Astrocyte of the cerebellum (primary cell): ENCODE measurements at regions not wholly inside any gene's neighbourhood (a gene's known extent, or its start where the extent isn't known, plus 50 kb on each side); places are given as distances from the start of the nearest gene placed in this dataset.

ENCODE experiments used
- DNase-seq: peaks from one replicate; pipeline ENCODE4 v3.0.0-alpha.2; 2011; ENCODE audit warnings: low read depth
- H3K4me3 ChIP-seq: 2 replicates; pipeline ENCODE4 v1.5.1; 2011; ENCODE audit warnings: mild to moderate bottlenecking, low read depth, low read length, moderate library complexity
- in situ Hi-C: cut with HindIII; loops from 2 replicates; pipeline ENCODE4 v1.10.0; 2017; ENCODE audit warnings: low sequenced_read_pairs
- TF ChIP-seq, protein P1 (sequence below): IDR thresholded peaks from 2 replicates; pipeline ENCODE4 v1.5.1; 2012; ENCODE audit warnings: low read length, low read depth, moderate library complexity, mild to moderate bottlenecking; ENCODE audit errors: missing control alignments

DNA sequence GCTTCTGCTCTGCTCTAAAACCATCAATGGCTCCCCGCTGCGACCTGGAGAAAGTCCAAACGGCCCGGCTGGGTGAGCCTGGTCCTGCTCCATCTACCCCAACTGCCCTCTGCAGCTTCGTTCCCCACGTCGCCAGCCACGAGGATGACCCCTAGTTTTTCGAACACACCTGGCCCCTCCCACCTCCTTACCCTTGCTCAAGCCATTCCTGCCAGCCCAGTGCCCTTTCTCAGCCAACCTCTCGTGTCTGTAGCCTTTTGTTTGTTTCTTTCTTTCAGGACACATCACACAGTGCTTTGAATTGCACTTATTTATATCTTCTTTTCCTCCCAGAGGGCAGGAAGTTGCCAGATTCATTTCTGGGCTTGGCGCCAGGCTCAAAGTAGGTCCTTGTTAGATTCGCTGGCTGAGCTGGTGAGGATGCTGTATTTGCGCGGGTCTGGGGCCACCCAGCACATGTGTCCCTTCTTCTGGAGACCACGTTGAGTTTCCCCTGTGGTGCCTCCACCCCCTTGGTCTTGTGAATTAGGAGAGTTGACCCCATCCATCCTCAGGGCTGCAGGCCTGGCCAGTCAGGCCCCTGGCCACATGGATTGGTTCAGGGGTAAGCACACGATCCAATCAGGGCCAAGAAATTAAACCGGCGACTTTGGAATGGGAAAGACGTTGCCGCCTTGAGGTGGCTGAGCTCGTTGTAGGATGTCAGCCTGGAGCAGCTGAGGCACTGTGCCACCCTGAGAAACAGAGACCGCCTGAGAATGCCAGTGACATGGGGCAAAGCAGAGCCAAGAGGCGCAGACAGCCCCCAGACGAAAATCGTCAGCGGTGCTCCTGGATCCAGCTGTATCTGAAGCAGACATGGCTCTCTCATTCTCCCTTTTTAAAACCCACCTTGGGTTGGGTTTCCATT, 156.0 kb downstream of the CEBPB start:
- TF ChIP-seq, protein P1, sequence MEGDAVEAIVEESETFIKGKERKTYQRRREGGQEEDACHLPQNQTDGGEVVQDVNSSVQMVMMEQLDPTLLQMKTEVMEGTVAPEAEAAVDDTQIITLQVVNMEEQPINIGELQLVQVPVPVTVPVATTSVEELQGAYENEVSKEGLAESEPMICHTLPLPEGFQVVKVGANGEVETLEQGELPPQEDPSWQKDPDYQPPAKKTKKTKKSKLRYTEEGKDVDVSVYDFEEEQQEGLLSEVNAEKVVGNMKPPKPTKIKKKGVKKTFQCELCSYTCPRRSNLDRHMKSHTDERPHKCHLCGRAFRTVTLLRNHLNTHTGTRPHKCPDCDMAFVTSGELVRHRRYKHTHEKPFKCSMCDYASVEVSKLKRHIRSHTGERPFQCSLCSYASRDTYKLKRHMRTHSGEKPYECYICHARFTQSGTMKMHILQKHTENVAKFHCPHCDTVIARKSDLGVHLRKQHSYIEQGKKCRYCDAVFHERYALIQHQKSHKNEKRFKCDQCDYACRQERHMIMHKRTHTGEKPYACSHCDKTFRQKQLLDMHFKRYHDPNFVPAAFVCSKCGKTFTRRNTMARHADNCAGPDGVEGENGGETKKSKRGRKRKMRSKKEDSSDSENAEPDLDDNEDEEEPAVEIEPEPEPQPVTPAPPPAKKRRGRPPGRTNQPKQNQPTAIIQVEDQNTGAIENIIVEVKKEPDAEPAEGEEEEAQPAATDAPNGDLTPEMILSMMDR = no peak
- no peak overlapping the region for H3K4me3 ChIP-seq
- in situ Hi-C loops = no loop called here
- DNase-seq = peak; percentile 82

DNA sequence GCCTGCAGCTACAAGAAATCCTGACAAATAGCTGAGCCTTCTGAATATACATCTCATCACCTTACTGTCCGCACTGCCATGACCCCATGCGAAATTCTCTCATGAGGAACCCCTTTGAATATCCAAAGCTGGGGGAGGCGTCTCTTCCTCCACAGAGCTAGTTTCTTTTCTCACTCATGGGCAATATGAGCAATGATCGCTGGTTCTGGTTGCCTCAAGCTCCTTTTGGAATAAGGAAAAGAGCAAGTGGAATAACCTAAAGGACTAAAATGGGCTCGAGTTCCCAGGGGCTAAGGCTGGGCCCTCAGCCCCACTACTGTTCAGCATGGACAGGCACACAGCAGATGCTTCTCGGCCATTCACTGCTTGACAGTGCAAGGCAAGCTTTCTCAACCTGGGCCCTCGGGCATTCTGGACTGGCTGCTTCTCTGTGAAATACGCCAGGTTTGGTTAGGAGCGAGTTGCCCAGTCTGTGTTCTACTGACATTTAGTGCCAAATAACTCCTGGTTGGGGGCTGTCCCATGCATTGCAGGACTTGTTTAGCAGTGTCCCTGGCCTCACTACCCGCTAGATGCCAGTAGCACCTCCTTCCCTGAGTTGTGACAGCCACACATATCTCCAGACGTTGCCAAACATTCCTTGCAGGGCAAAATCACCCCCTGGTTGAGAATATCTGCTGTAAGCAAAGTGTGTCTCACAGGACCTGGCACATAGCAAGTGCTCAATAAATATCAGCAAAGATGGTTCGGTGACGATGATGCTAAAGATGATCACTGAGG, 156.8 kb downstream of the CEBPB start:
- in situ Hi-C loops = no loop called here
- TF ChIP-seq, protein P1 = no peak
- DNase-seq = no peak
- H3K4me3 ChIP-seq = no peak overlapping the region

DNA sequence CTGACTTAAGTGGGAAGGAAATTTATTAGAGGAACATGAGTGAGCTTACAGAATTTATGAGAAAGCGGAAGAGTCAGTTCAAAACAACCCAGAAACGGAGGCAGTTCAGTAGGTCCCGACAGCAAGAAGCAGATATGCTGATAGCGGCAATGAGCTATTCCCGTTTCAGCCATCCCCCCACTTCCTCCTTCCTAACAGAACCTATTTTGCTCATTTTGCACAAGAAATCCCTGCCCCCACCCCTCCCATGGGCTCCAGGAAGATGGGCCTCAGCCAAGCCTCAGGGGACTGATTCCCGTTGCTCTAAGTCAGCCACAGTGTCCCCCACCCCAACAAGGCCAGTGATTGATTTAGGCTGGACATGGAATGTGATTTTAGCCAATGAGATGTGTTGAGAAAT, 157.5 kb downstream of the CEBPB start:
- in situ Hi-C loops = no loop called here
- H3K4me3 ChIP-seq = no peak overlapping the region
- no peak for DNase-seq
- TF ChIP-seq, protein P1 = no peak

DNA sequence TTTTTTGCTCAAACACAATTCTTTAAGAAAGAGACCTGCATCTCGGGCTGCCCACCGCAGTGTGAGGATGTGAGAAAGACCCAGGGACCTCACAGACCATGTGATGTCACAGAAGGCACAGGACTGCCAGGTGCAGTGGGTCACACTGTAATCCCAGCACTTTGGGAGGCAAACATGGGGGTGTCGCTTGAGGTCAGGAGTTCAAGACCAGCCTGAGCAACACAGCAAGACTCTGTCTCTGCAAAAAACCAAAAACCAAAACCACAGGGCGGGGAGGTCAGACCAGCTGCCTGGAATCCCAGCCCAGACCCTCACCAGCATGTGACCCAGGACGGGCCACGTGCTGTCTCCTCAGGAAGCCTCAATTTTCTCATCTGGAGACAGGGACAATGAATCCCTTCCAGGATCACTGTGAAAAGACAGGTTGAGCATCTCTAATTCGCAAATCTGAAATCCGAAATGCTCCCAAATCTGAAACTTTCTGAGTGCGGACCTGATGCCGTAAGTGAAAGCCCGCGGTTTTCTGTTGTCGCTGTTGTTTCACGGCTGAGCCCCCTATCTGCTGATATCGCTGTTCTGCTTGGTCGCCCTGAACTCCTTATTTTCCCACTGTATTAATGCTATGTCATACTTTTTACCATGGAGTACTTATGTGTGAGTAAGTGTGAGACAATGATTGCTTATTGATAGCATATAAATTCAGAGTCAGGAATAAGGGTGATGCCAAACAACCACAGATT, 159.5 kb upstream of the PTPN1 start:
- no peak overlapping the region for H3K4me3 ChIP-seq
- no peak for DNase-seq

DNA sequence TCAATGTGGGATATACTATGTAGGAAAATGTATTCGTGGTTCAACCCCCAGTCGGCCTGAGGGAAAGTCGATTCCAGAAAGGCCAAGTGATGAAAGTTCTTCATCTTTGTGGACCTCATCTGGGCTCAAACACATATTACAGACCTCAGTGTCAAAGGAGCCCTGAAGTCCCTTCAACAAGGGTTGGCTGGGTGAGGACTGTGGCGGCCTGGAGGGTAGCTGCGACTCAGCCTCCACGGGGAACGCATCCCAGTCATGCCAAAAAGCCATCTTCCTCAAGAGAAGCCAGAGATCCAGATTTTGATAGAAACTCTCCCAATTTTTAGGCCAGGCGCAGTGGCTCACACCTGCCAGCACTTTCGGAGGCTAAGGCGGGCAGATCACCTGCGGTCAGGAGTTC, 158.6 kb upstream of the PTPN1 start:
- TF ChIP-seq, protein P1 = no peak
- no peak overlapping the region for H3K4me3 ChIP-seq
- in situ Hi-C loops = no loop called here
- no peak for DNase-seq

More for the DNA sequence above, 159.5 kb upstream of the PTPN1 start:
- TF ChIP-seq, protein P1 = no peak
- in situ Hi-C loops = no loop called here
